ENCODE measurements at regions not wholly inside any gene's neighbourhood (a gene's known extent, or its start where the extent isn't known, plus 50 kb on each side); places are given as distances from the start of the nearest gene placed in this dataset.

DNA sequence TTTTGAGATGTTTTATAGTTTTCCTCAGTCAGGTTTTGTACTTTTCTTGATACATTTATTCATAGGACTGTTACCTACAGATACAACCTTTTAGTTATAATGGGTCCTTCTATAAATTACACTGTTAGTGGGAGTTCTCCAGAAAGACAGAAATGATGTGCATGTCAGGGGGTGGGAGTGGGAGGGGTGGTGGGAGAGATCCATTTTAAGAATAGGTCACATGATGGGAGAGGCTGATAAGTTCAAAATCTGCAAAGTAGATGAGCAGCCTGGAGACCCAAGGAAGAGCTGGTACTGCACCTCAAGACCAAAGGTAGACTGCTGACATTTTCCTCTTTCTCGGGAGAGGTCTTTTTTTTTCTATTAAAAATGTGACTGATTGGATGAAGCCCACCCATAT is 408.0 kb upstream of the GJE1 start:
- no peak for TF ChIP-seq CTCF (conservative IDR thresholded peaks at IDR 0.05; ENCODE audit: low read depth, low read length)

DNA sequence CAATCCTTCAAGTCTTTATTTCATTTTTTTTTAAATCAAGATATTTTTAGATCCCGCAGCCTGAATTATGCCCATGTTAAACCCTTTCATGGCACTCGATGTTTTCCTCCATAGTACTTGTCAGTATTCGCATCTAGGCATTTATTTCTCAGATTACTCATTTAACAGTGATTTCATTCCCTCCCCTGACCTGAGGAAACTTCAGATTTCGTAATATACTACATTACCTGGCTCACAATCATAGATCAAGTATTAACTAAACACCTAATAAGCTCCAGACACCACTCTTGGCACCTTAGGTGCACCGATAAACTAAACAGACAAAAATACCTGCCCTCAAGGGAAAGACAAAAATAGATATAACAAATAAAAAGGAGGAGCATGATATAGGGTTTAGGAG is 413.2 kb upstream of the GJE1 start:
- H3K4me3 ChIP-seq (ENCODE audit: low read length) = no peak overlapping the region
- TF ChIP-seq CTCF (conservative IDR thresholded peaks at IDR 0.05; ENCODE audit: low read depth, low read length) = no peak
- no peak for DNase-seq (ENCODE audit: low read depth)

More for the DNA sequence above, 408.0 kb upstream of the GJE1 start:
- DNase-seq (ENCODE audit: low read depth) = no peak
- no peak overlapping the region for H3K4me3 ChIP-seq (ENCODE audit: low read length)

DNA sequence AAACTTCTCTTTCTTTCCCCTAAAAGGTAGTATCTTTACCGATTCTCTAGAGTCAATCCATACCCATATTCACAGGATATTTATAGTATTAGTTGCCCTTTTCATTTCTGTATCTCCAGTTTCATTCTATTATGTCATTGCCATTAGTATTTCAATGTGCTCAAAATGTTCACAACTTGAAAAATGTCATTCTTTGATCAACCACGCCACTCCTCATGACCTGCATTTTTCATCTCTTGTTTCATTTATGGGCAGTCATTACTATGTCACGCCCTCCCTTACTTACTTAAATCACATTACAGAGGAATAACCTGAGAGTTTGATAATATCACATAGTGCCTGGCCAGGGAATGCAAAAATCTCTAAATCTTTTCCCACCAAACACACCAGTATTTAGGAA is 427.3 kb upstream of the GJE1 start:
- TF ChIP-seq CTCF (conservative IDR thresholded peaks at IDR 0.05; ENCODE audit: low read depth, low read length) = no peak
- no peak for DNase-seq (ENCODE audit: low read depth)
- no peak overlapping the region for H3K4me3 ChIP-seq (ENCODE audit: low read length)

GRCh38 chr6:141704151-141704550 is 428.6 kb upstream of the GJE1 start:
- H3K4me3 ChIP-seq (ENCODE audit: low read length) = no peak overlapping the region
- no peak for DNase-seq (ENCODE audit: low read depth)
- no peak for TF ChIP-seq CTCF (conservative IDR thresholded peaks at IDR 0.05; ENCODE audit: low read depth, low read length)

GRCh38 chr6:141701732-141702131 is 431.0 kb upstream of the GJE1 start:
- no peak overlapping the region for H3K4me3 ChIP-seq (ENCODE audit: low read length)
- DNase-seq (ENCODE audit: low read depth) = no peak
- TF ChIP-seq CTCF (conservative IDR thresholded peaks at IDR 0.05; ENCODE audit: low read depth, low read length) = no peak

DNA sequence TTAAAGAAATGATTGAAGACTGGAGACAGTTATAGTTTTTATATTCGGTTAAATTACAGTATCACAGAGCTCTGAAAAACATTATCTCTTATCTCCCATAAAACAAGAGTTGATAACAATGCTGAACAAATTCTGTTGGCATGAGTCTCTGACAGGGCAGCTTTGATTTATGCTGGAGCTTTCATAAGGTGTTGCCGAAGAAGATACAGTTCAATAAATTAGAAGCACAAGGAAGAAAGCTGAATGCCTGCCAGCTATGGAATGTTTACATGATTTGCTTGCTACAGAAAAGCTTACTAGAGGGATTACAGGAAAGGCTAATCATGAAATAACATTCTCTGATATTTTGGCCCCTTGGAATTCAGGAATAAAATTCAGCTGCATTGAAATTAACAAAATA is 431.9 kb upstream of the GJE1 start:
- TF ChIP-seq CTCF (conservative IDR thresholded peaks at IDR 0.05; ENCODE audit: low read depth, low read length) = no peak
- DNase-seq (ENCODE audit: low read depth) = peak; percentile 58

GRCh38 chr6:141688916-141689315 is 443.8 kb upstream of the GJE1 start:
- no peak for TF ChIP-seq CTCF (conservative IDR thresholded peaks at IDR 0.05; ENCODE audit: low read depth, low read length)
- DNase-seq (ENCODE audit: low read depth) = no peak
- no peak overlapping the region for H3K4me3 ChIP-seq (ENCODE audit: low read length)

More for the DNA sequence above, 431.9 kb upstream of the GJE1 start:
- no peak overlapping the region for H3K4me3 ChIP-seq (ENCODE audit: low read length)
